ENCODE measurements at regions not wholly inside any gene's neighbourhood (a gene's known extent, or its start where the extent isn't known, plus 50 kb on each side); places are given as distances from the start of the nearest gene placed in this dataset.

GRCh38 chr11:19615341-19616183, 97.1 kb upstream of the NAV2 start:
- ChIA-PET RAD21 (ENCODE audit: unreplicated experiment) (no interaction called here), POLR2A (no interaction called here), CTCF (interaction anchor here (1.3 kb wide), 1 partner anchor 302 kb away, joined by 3 read pairs; no protein-coding TSS in a partner anchor), SMC1A (ENCODE audit: uncharacterized antibody, unreplicated experiment) (no interaction called here)
- BruUV-seq (replicated peaks): no TSS peak
- Histone ChIP-seq H3K9ac (ENCODE audit: control insufficient read depth, insufficient read depth, low read length) (no peak overlapping the region), H3K79me2 (ENCODE audit: control insufficient read depth, insufficient read depth, low read length) (no peaks in the 10 kb centered on the region), H3K4me2 (ENCODE audit: control insufficient read depth, insufficient read depth) (no peak overlapping the region), H4K20me1 (ENCODE audit: control insufficient read depth, insufficient read depth) (no peaks in the 10 kb centered on the region), H3K9me3 (replicated peaks; ENCODE audit: control insufficient read depth, insufficient read depth, low read length) (no peaks in the 10 kb centered on the region; the same call in 2 of the 3 replicates), H3K4me3 (no peak overlapping the region), H3K27me3 (replicated peaks in 1 of 2; ENCODE audit: control insufficient read depth in 2 of 2, insufficient read depth in 2 of 2, low read length in 1 of 2) (no peaks in the 10 kb centered on the region), H3K27ac (ENCODE audit: control insufficient read depth, insufficient read depth) (no peak overlapping the region), H2AFZ (ENCODE audit: control insufficient read depth, low read depth, low read length) (no peak overlapping the region), H3K36me3 (ENCODE audit: control insufficient read depth in 2 of 2, insufficient read depth in 2 of 2, low read length in 1 of 2) (no peaks in the 10 kb centered on the region), H3K4me1 (ENCODE audit: control insufficient read depth, insufficient read depth, low read length) (no peaks in the 10 kb centered on the region)
- in situ Hi-C loops (cut with MboI) (no loop called here), intact Hi-C loops (cut with micrococcal nuclease; ENCODE audit: unreplicated experiment) (no loop called here)
- no peak for TF ChIP-seq SREBF1 (IDR thresholded peaks at IDR 0.05; ENCODE audit: low read length)
- TF ChIP-seq ZNF592 (IDR thresholded peaks at IDR 0.05): no peak
- TF ChIP-seq PML (IDR thresholded peaks at IDR 0.05; ENCODE audit: low read length): no peak
- FAIRE-seq: no peak
- ATAC-seq: no peak
- DNase-seq (ENCODE audit: low read depth, low spot score): no peak
- WGBS (ENCODE audit: insufficient coverage, insufficient replicate concordance, low lambda C conversion rate, missing lambda C conversion rate): 46% methylated on average over 11 of the region's 11 CpGs

All from GM12878 (cell line).